Muscle layer of duodenum (tissue), 2 donors: ENCODE measurements at regions not wholly inside any gene's neighbourhood (a gene's known extent, or its start where the extent isn't known, plus 50 kb on each side); places are given as distances from the start of the nearest gene placed in this dataset.

Experiments used
- H3K27ac ChIP-seq: one replicate; pipeline ENCODE4 v1.7.0; 2013; ENCODE audit warnings: mild to moderate bottlenecking, low read length
- H3K27me3 ChIP-seq: one replicate; pipeline ENCODE4 v1.7.0; 2013; ENCODE audit warnings: low read depth, mild to moderate bottlenecking, control low read depth, low read length
- H3K36me3 ChIP-seq, 2 donors: one replicate each; pipeline ENCODE4 v1.7.0; 2013; ENCODE audit warnings: low read length in 2 of 2, control low read depth in 1 of 2, mild to moderate bottlenecking in 1 of 2; ENCODE audit not compliant: insufficient read depth in 2 of 2, control insufficient read depth in 1 of 2
- H3K4me1 ChIP-seq, 2 donors: one replicate each; pipeline ENCODE4 v1.7.0; 2013; ENCODE audit warnings: low read length in 2 of 2, mild to moderate bottlenecking in 2 of 2, control low read depth in 1 of 2, moderate library complexity in 1 of 2; ENCODE audit not compliant: insufficient read depth in 2 of 2, control insufficient read depth in 1 of 2
- H3K4me3 ChIP-seq, 2 donors: one replicate each; pipeline ENCODE4 v1.7.0; 2013; ENCODE audit warnings: low read length in 2 of 2, low read depth in 1 of 2, mild to moderate bottlenecking in 1 of 2
- H3K9me3 ChIP-seq, 2 donors: one replicate each; pipeline ENCODE4 v1.7.0; 2013; ENCODE audit warnings: low read length in 2 of 2, control low read depth in 1 of 2, mild to moderate bottlenecking in 1 of 2; ENCODE audit not compliant: control insufficient read depth in 1 of 2
- donor health status: healthy.

- Histone ChIP-seq H3K4me1 (no peaks in the 10 kb centered on the region), H3K27ac (no peak overlapping the region), H3K4me3 (no peak overlapping the region), H3K27me3 (no peaks in the 10 kb centered on the region), H3K9me3 (no peaks in the 10 kb centered on the region), H3K36me3 (no peaks in the 10 kb centered on the region)
Measured at GRCh38 chr18:44548291-44549221, 132.1 kb upstream of the SETBP1 start.

- H3K27me3 ChIP-seq, result no peaks in the 10 kb centered on the region
- no peaks in the 10 kb centered on the region for H3K4me1 ChIP-seq
- no peaks in the 10 kb centered on the region for H3K36me3 ChIP-seq
- no peak overlapping the region for H3K4me3 ChIP-seq
- no peaks in the 10 kb centered on the region for H3K9me3 ChIP-seq
- H3K27ac ChIP-seq, result no peak overlapping the region
Measured at GRCh38 chr18:44552706-44553105, 128.0 kb upstream of the SETBP1 start.

GRCh38 chr18:44556296-44556695 lies 124.4 kb upstream of the SETBP1 start:
- Histone ChIP-seq H3K4me3 (no peak overlapping the region), H3K36me3 (no peaks in the 10 kb centered on the region), H3K9me3 (no peaks in the 10 kb centered on the region), H3K27me3 (no peaks in the 10 kb centered on the region), H3K4me1 (no peaks in the 10 kb centered on the region), H3K27ac (no peak overlapping the region)

DNA sequence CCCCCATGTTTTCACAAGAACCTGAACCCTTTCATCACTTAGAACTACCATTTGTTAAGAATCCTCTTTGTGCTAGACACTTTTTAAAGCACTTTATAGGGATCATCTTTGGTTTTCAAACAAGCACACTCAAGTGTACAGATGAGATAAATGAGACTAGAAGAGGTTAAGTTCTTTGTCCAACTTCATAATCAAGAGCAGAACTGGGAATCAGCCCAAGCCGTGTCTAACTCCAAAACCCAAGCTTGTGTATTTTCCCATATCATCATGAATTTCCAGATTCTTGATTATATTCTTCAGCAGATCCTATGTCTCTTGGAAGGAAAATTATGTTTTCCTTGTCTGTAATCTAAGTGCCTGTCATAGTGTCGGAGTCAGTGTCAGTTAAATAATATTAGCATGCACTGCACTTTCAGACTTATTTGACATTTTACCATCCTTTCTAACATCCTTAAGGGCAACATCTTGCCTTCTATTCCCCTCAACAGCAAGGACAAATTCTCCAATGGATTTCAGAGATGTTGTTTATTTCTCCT lies 123.0 kb upstream of the SETBP1 start:
- Histone ChIP-seq H3K4me1 (no peaks in the 10 kb centered on the region), H3K27ac (no peak overlapping the region), H3K9me3 (no peaks in the 10 kb centered on the region), H3K4me3 (no peak overlapping the region), H3K27me3 (no peaks in the 10 kb centered on the region), H3K36me3 (no peaks in the 10 kb centered on the region)

DNA sequence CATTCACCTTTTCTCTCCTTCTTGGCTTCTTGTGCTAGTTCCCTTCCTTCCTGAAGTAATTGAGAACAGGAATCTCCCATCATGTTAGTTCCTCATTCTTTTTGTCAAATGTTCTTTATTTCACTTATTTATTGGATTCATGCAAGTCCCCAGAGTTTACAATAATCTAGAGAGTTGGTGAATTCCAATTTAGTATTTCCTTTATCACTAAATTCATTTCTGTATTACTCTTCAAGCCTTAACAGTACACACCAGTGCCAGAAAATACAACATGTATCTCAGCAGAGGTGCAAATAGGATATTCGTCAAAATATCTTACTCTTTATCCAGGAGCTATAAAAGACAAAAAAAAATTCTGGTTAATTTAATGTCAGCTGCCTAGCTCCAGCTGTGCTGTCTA lies 121.9 kb upstream of the SETBP1 start:
- no peaks in the 10 kb centered on the region for H3K27me3 ChIP-seq
- no peak overlapping the region for H3K4me3 ChIP-seq
- no peaks in the 10 kb centered on the region for H3K36me3 ChIP-seq
- no peaks in the 10 kb centered on the region for H3K4me1 ChIP-seq
- H3K9me3 ChIP-seq, result no peaks in the 10 kb centered on the region
- H3K27ac ChIP-seq, result no peak overlapping the region

GRCh38 chr18:44562986-44563385 lies 117.7 kb upstream of the SETBP1 start:
- H3K4me3 ChIP-seq, result no peak overlapping the region
- peaks cover 0 to 3% of the 10 kb centered on the region in 2 donors for H3K4me1 ChIP-seq
- no peaks in the 10 kb centered on the region for H3K36me3 ChIP-seq
- no peak overlapping the region for H3K27ac ChIP-seq
- no peaks in the 10 kb centered on the region for H3K9me3 ChIP-seq
- no peaks in the 10 kb centered on the region for H3K27me3 ChIP-seq

GRCh38 chr18:44564922-44565321 lies 115.8 kb upstream of the SETBP1 start:
- Histone ChIP-seq H3K27me3 (no peaks in the 10 kb centered on the region), H3K27ac (no peak overlapping the region), H3K4me3 (no peak overlapping the region)

DNA sequence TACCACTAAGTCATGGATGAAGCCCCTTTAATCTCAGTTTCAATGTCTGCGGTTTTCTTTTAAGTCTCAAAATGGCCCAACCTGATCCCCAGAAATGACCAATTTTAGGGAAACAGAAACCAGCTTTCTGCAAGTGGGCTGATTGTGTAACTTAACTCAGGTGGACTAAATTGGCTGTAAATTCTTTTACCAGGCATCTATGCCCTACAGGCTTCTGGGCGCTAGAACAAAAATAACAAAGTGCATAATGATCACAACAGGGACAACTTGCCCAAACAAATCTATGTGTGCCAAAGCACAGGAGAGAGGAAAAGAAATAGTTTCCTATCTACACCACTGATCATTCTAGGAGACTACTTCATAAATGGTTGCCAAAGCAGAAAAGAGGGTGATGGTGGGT lies 112.3 kb upstream of the SETBP1 start:
- no peaks in the 10 kb centered on the region for H3K36me3 ChIP-seq
- H3K4me3 ChIP-seq, result no peak overlapping the region
- H3K9me3 ChIP-seq, result no peaks in the 10 kb centered on the region
- peaks cover 0 to 3% of the 10 kb centered on the region in 2 donors for H3K4me1 ChIP-seq
- no peak overlapping the region for H3K27ac ChIP-seq
- H3K27me3 ChIP-seq, result no peaks in the 10 kb centered on the region

More at GRCh38 chr18:44564922-44565321, 115.8 kb upstream of the SETBP1 start:
- peaks cover 0 to 3% of the 10 kb centered on the region in 2 donors for H3K4me1 ChIP-seq
- no peaks in the 10 kb centered on the region for H3K36me3 ChIP-seq
- no peaks in the 10 kb centered on the region for H3K9me3 ChIP-seq

- Histone ChIP-seq H3K9me3 (no peaks in the 10 kb centered on the region), H3K4me3 (no peak overlapping the region), H3K4me1 (peaks cover 0 to 3% of the 10 kb centered on the region in 2 donors), H3K36me3 (no peaks in the 10 kb centered on the region), H3K27me3 (no peaks in the 10 kb centered on the region), H3K27ac (no peak overlapping the region)
Measured at GRCh38 chr18:44568986-44569385, 111.7 kb upstream of the SETBP1 start.

- no peak overlapping the region for H3K27ac ChIP-seq
- no peaks in the 10 kb centered on the region for H3K9me3 ChIP-seq
- H3K4me3 ChIP-seq, result no peak overlapping the region
- peaks cover 0 to 3% of the 10 kb centered on the region in 2 donors for H3K4me1 ChIP-seq
- no peaks in the 10 kb centered on the region for H3K27me3 ChIP-seq
- no peaks in the 10 kb centered on the region for H3K36me3 ChIP-seq
Measured at GRCh38 chr18:44569391-44570055, 111.2 kb upstream of the SETBP1 start.

- H3K4me1 ChIP-seq, result no peaks in the 10 kb centered on the region
- no peak overlapping the region for H3K27ac ChIP-seq
- no peaks in the 10 kb centered on the region for H3K36me3 ChIP-seq
- no peaks in the 10 kb centered on the region for H3K27me3 ChIP-seq
- no peaks in the 10 kb centered on the region for H3K9me3 ChIP-seq
- H3K4me3 ChIP-seq, result no peak overlapping the region
Measured at GRCh38 chr18:44579028-44579702, 101.5 kb upstream of the SETBP1 start.
